Natural killer cell (primary cell): ENCODE measurements at regions not wholly inside any gene's neighbourhood (a gene's known extent, or its start where the extent isn't known, plus 50 kb on each side); places are given as distances from the start of the nearest gene placed in this dataset.

Experiments
- ATAC-seq, 3 donors: fragments of 150-1000 bp in 2 of 3; fragments of 200-7000 bp in 1 of 3; cut with Tn5 transposase; 1 replicate in 1 of 3; 2 replicates in 2 of 3; pipeline ENCODE4 v1.10.0; 2021; ENCODE audit warnings: mild to moderate bottlenecking in 2 of 3, moderate library complexity in 2 of 3
- DNase-seq, 2 donors: peaks; one replicate each; pipeline versions ENCODE4 v3.0.0 to v3.0.0-alpha.2; 2013 to 2021; ENCODE audit warnings: mixed read lengths in 1 of 2
- H3K27ac ChIP-seq: one replicate; pipeline ENCODE4 v1.5.1; 2013; ENCODE audit warnings: mild to moderate bottlenecking, low read length
- H3K27me3 ChIP-seq: one replicate; pipeline ENCODE4 v1.6.1; 2013; ENCODE audit warnings: low read length; ENCODE audit not compliant: control insufficient read depth, insufficient read depth
- H3K36me3 ChIP-seq: one replicate; pipeline ENCODE4 v1.6.1; 2013; ENCODE audit warnings: low read length; ENCODE audit not compliant: control insufficient read depth, insufficient read depth
- H3K4me1 ChIP-seq: one replicate; pipeline ENCODE4 v1.6.1; 2013; ENCODE audit warnings: low read length; ENCODE audit not compliant: control insufficient read depth, insufficient read depth
- H3K4me3 ChIP-seq: one replicate; pipeline ENCODE4 v1.5.1; 2013; ENCODE audit warnings: low read length
- H3K9me3 ChIP-seq: one replicate; pipeline ENCODE4 v1.6.1; 2013; ENCODE audit warnings: low read length; ENCODE audit not compliant: control insufficient read depth, insufficient read depth
- H3K27ac Mint-ChIP-seq, 2 donors: one replicate each; pipeline ENCODE4 v1.8.0; 2022; ENCODE audit warnings: mild to moderate bottlenecking in 2 of 2, mixed read lengths in 2 of 2, moderate library complexity in 1 of 2
- H3K27me3 Mint-ChIP-seq, 2 donors: one replicate each; pipeline ENCODE4 v1.8.0; 2022; ENCODE audit warnings: low read depth in 2 of 2, mixed read lengths in 2 of 2
- H3K36me3 Mint-ChIP-seq: one replicate; pipeline ENCODE4 v1.8.0; 2022; ENCODE audit warnings: mixed read lengths
- H3K4me1 Mint-ChIP-seq, 2 donors: one replicate each; pipeline ENCODE4 v1.8.0; 2022; ENCODE audit warnings: mixed read lengths in 2 of 2
- H3K4me3 Mint-ChIP-seq: one replicate; pipeline ENCODE4 v1.8.0; 2022; ENCODE audit warnings: mild to moderate bottlenecking, moderate library complexity, mixed read lengths
- H3K9me3 Mint-ChIP-seq, 2 donors: one replicate each; pipeline ENCODE4 v1.8.0; 2022; ENCODE audit warnings: mixed read lengths in 2 of 2
- CTCF ChIP-seq: fragments of 200-600 bp; IDR thresholded peaks from one replicate; pipeline ENCODE4 v1.8.0; 2022; ENCODE audit warnings: antibody characterized with exemption
- WGBS: methylation state at CpG from one replicate; pipeline ENCODE4 v1.1.7; 2013; ENCODE audit warnings: missing lambda C conversion rate; ENCODE audit not compliant: insufficient coverage; 5-methylcytosine and 5-hydroxymethylcytosine counted together
- intact Hi-C: fragments of 100-400 bp; cut with micrococcal nuclease; formaldehyde crosslinking; loops from one replicate; pipeline ENCODE4 v1.14.2; 2022

GRCh38 chr15:47470983-47471382 lies 246.3 kb upstream of the SEMA6D start:
- H3K27ac Mint-ChIP-seq = no peak overlapping the region
- intact Hi-C loops = no loop called here

GRCh38 chr15:47473106-47473725 lies 244.1 kb upstream of the SEMA6D start:
- no peaks in the 10 kb centered on the region for H3K27me3 ChIP-seq
- no peak for DNase-seq
- no peaks in the 10 kb centered on the region for H3K36me3 ChIP-seq
- intact Hi-C loops = no loop called here
- no peak overlapping the region for H3K4me3 ChIP-seq
- H3K27ac ChIP-seq = no peak overlapping the region
- H3K9me3 Mint-ChIP-seq = peaks cover 0 to 2% of the 10 kb centered on the region in 2 donors
- H3K9me3 ChIP-seq = no peaks in the 10 kb centered on the region
- H3K4me1 ChIP-seq = no peaks in the 10 kb centered on the region
- no peak for ATAC-seq
- TF ChIP-seq CTCF = no peak
- 86% methylated on average over 6 of the region's 6 CpGs for WGBS
- no peaks in the 10 kb centered on the region for H3K36me3 Mint-ChIP-seq
- H3K27me3 Mint-ChIP-seq = peaks cover 4 to 5% of the 10 kb centered on the region in 2 donors
- H3K27ac Mint-ChIP-seq = no peak overlapping the region
- no peak overlapping the region for H3K4me3 Mint-ChIP-seq
- peaks cover 6 to 7% of the 10 kb centered on the region in 2 donors for H3K4me1 Mint-ChIP-seq

More at GRCh38 chr15:47470983-47471382, 246.3 kb upstream of the SEMA6D start:
- H3K4me1 ChIP-seq = no peaks in the 10 kb centered on the region
- no peaks in the 10 kb centered on the region for H3K36me3 Mint-ChIP-seq
- no peak overlapping the region for H3K4me3 Mint-ChIP-seq
- no peak overlapping the region for H3K27ac ChIP-seq
- H3K36me3 ChIP-seq = no peaks in the 10 kb centered on the region
- peaks cover 0 to 7% of the 10 kb centered on the region in 2 donors for H3K27me3 Mint-ChIP-seq
- peaks cover 0 to 2% of the 10 kb centered on the region in 2 donors for H3K9me3 Mint-ChIP-seq
- ATAC-seq (no peak), DNase-seq (no peak)
- no peak overlapping the region for H3K4me3 ChIP-seq
- no peaks in the 10 kb centered on the region for H3K9me3 ChIP-seq
- H3K4me1 Mint-ChIP-seq = peaks cover 6 to 7% of the 10 kb centered on the region in 2 donors
- TF ChIP-seq CTCF = no peak
- no peaks in the 10 kb centered on the region for H3K27me3 ChIP-seq
- 88% methylated on average over 3 of the region's 4 CpGs for WGBS

GRCh38 chr15:47473832-47474231 lies 243.5 kb upstream of the SEMA6D start:
- WGBS = 84% methylated on average over 4 of the region's 4 CpGs
- peaks cover 9% of the 10 kb centered on the region in 2 donors for H3K27me3 Mint-ChIP-seq
- H3K27ac Mint-ChIP-seq = no peak overlapping the region
- no peaks in the 10 kb centered on the region for H3K36me3 ChIP-seq
- H3K27ac ChIP-seq = no peak overlapping the region
- peaks cover 6 to 7% of the 10 kb centered on the region in 2 donors for H3K4me1 Mint-ChIP-seq
- DNase-seq (no peak), ATAC-seq (no peak)
- no peaks in the 10 kb centered on the region for H3K27me3 ChIP-seq
- intact Hi-C loops = no loop called here
- H3K36me3 Mint-ChIP-seq = no peaks in the 10 kb centered on the region
- no peaks in the 10 kb centered on the region for H3K9me3 ChIP-seq
- TF ChIP-seq CTCF = no peak
- H3K4me1 ChIP-seq = no peaks in the 10 kb centered on the region
- no peak overlapping the region for H3K4me3 ChIP-seq
- H3K4me3 Mint-ChIP-seq = no peak overlapping the region
- peaks cover 0 to 2% of the 10 kb centered on the region in 2 donors for H3K9me3 Mint-ChIP-seq

- WGBS = 93% methylated on average over 2 of the region's 2 CpGs
- no peaks in the 10 kb centered on the region for H3K36me3 Mint-ChIP-seq
- DNase-seq = no peak
These were observed 242.0 kb upstream of the SEMA6D start for GRCh38 chr15:47475336-47475735.

More at GRCh38 chr15:47475336-47475735, 242.0 kb upstream of the SEMA6D start:
- H3K9me3 Mint-ChIP-seq = peaks cover 3 to 5% of the 10 kb centered on the region in 2 donors
- no peak overlapping the region for H3K4me3 Mint-ChIP-seq
- Histone ChIP-seq H3K27ac (no peak overlapping the region), H3K36me3 (no peaks in the 10 kb centered on the region), H3K9me3 (no peaks in the 10 kb centered on the region), H3K27me3 (no peaks in the 10 kb centered on the region), H3K4me3 (no peak overlapping the region), H3K4me1 (no peaks in the 10 kb centered on the region)
- intact Hi-C loops = no loop called here
- H3K4me1 Mint-ChIP-seq = peaks cover 6 to 7% of the 10 kb centered on the region in 2 donors
- no peak for TF ChIP-seq CTCF
- H3K27ac Mint-ChIP-seq = no peak overlapping the region
- no peak for ATAC-seq
- H3K27me3 Mint-ChIP-seq = peaks cover 9% of the 10 kb centered on the region in 2 donors
